22Rv1 (cell line): ENCODE measurements at regions not wholly inside any gene's neighbourhood (a gene's known extent, or its start where the extent isn't known, plus 50 kb on each side); places are given as distances from the start of the nearest gene placed in this dataset.

Experiments
- ZFX ChIP-seq: fragments of 450-650 bp; IDR thresholded peaks from 2 replicates; pipeline ENCODE4 v1.6.1; 2017; ENCODE audit warnings: antibody characterized with exemption, borderline replicate concordance
- TF ChIP-seq, protein P1 (sequence below): fragments of 450-650 bp; IDR thresholded peaks from 2 replicates; pipeline ENCODE4 v1.5.1; 2017; ENCODE audit warnings: mild to moderate bottlenecking

DNA sequence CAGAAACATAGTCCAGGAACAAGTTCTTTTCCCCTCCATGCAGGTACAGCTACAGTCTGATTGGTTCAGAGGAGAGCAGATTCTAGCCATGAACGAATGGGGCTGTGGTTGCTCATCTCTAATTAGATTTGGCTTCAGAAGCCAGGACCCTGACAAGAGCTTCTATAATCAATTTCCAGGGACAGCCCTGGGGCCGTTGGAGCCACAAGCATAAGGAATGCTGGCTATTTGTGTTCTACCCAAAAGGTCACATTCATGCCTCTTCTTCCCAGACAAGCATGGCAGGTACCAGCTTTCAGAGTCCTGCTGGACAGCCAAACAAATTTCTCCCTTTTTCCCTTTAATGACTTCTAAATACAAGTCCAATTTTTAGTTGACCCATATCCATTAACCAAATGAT is 215.5 kb upstream of the LRTM1 start:
- TF ChIP-seq, protein P1, sequence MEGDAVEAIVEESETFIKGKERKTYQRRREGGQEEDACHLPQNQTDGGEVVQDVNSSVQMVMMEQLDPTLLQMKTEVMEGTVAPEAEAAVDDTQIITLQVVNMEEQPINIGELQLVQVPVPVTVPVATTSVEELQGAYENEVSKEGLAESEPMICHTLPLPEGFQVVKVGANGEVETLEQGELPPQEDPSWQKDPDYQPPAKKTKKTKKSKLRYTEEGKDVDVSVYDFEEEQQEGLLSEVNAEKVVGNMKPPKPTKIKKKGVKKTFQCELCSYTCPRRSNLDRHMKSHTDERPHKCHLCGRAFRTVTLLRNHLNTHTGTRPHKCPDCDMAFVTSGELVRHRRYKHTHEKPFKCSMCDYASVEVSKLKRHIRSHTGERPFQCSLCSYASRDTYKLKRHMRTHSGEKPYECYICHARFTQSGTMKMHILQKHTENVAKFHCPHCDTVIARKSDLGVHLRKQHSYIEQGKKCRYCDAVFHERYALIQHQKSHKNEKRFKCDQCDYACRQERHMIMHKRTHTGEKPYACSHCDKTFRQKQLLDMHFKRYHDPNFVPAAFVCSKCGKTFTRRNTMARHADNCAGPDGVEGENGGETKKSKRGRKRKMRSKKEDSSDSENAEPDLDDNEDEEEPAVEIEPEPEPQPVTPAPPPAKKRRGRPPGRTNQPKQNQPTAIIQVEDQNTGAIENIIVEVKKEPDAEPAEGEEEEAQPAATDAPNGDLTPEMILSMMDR = no peak
- no peak for TF ChIP-seq ZFX
